GM12878 (cell line): ENCODE measurements at regions not wholly inside any gene's neighbourhood (a gene's known extent, or its start where the extent isn't known, plus 50 kb on each side); places are given as distances from the start of the nearest gene placed in this dataset.

Source experiments
- ATAC-seq: fragments of 200-7000 bp; cut with Tn5 transposase; 3 replicates; pipeline ENCODE4 v1.9.1; 2020; ENCODE audit warnings: mild to moderate bottlenecking, moderate library complexity
- BruUV-seq: library from RNA; stranded (reverse); fragments of 400-500 nt; replicated peaks from 2 replicates; lab custom pipeline; 2021; lab: Mats Ljungman, UMichigan
- CTCF ChIA-PET: fragments of 300-600 bp; sonication (Branson Sonifier 250); formaldehyde crosslinking; extraction: SDS; loops from one replicate; lab custom pipeline; 2021; ENCODE audit warnings: inconsistent platforms; lab: Yijun Ruan, JAX
- POLR2A ChIA-PET: fragments of 350-600 bp; formaldehyde crosslinking; extraction: SDS; loops from one replicate; lab custom pipeline; 2021; ENCODE audit warnings: inconsistent platforms; lab: Charles Lee
- RAD21 ChIA-PET: fragments of 300-600 bp; sonication (Branson Sonifier 250); formaldehyde crosslinking; loops from one replicate; lab custom pipeline; 2023; ENCODE audit warnings: antibody characterized with exemption; ENCODE audit not compliant: unreplicated experiment; lab: Charles Lee
- SMC1A ChIA-PET: fragments of 300-600 bp; sonication (Branson Sonifier 250); formaldehyde crosslinking; loops from one replicate; lab custom pipeline; 2023; ENCODE audit not compliant: unreplicated experiment, uncharacterized antibody; lab: Charles Lee
- DNase-seq: peaks from one replicate; pipeline ENCODE4 v3.0.0-alpha.2; 2011; ENCODE audit warnings: low read depth, low spot score
- FAIRE-seq: peaks from 3 replicates; lab custom pipeline; 2011; peaks lifted over from hg19 to GRCh38; lab: Jason Lieb, UNC
- H2AFZ ChIP-seq: 2 replicates; pipeline ENCODE4 v1.6.0; 2011; ENCODE audit warnings: low read depth, low read length, control low read depth; ENCODE audit not compliant: control insufficient read depth
- H3K27ac ChIP-seq: 2 replicates; pipeline ENCODE4 v1.5.1; 2011; ENCODE audit warnings: control low read depth; ENCODE audit not compliant: control insufficient read depth, insufficient read depth
- H3K27me3 ChIP-seq, 2 experiments: replicated peaks in 1 of 2; 2 replicates each; pipeline versions ENCODE4 v1.6.0 to v1.6.1; 2011; ENCODE audit warnings: low read length in 1 of 2; ENCODE audit not compliant: control insufficient read depth in 2 of 2, insufficient read depth in 2 of 2
- H3K36me3 ChIP-seq, 2 experiments: 2 replicates each; pipeline ENCODE4 v1.5.1; 2011; ENCODE audit warnings: low read length in 1 of 2; ENCODE audit not compliant: control insufficient read depth in 2 of 2, insufficient read depth in 2 of 2
- H3K4me1 ChIP-seq: 2 replicates; pipeline ENCODE4 v1.6.1; 2011; ENCODE audit warnings: mild to moderate bottlenecking, low read length, moderate library complexity, mixed read lengths; ENCODE audit not compliant: control insufficient read depth, insufficient read depth
- H3K4me2 ChIP-seq: 2 replicates; pipeline ENCODE4 v1.6.0; 2011; ENCODE audit warnings: control low read depth; ENCODE audit not compliant: control insufficient read depth, insufficient read depth
- H3K4me3 ChIP-seq: fragments of 200-600 bp; sonication (generic); 2 replicates; pipeline ENCODE4 v1.5.1; 2016
- H3K79me2 ChIP-seq: 2 replicates; pipeline ENCODE4 v1.6.0; 2011; ENCODE audit warnings: low read length; ENCODE audit not compliant: control insufficient read depth, insufficient read depth
- H3K9ac ChIP-seq: 2 replicates; pipeline ENCODE4 v1.8.0; 2011; ENCODE audit warnings: low read length, control low read depth, mixed read lengths; ENCODE audit not compliant: control insufficient read depth, insufficient read depth
- H3K9me3 ChIP-seq: replicated peaks from 3 replicates; pipeline ENCODE4 v1.5.1; 2011; ENCODE audit warnings: mild to moderate bottlenecking, low read length; ENCODE audit not compliant: control insufficient read depth, insufficient read depth
- H4K20me1 ChIP-seq: 2 replicates; pipeline ENCODE4 v1.6.0; 2011; ENCODE audit not compliant: control insufficient read depth, insufficient read depth
- CBX3 ChIP-seq: fragments of 200-600 bp; sonication (generic); IDR thresholded peaks from 2 replicates; pipeline ENCODE4 v1.6.1; 2016; ENCODE audit warnings: low read depth, borderline replicate concordance
- IKZF1 ChIP-seq: fragments of 450-650 bp; conservative IDR thresholded peaks from 2 replicates; pipeline ENCODE4 v1.6.1; 2017; ENCODE audit warnings: antibody characterized with exemption, mild to moderate bottlenecking
- NFYB ChIP-seq: IDR thresholded peaks from 2 replicates; pipeline ENCODE4 v1.6.1; 2011; ENCODE audit warnings: low read depth, mild to moderate bottlenecking, low read length, improper control_type of control experiment, moderate library complexity; ENCODE audit not compliant: insufficient read depth
- PAX5 ChIP-seq: IDR thresholded peaks from 2 replicates; pipeline ENCODE4 v1.6.1; 2011; ENCODE audit warnings: low read depth, low read length, borderline replicate concordance
- PAX8 ChIP-seq: fragments of 450-650 bp; IDR thresholded peaks from 2 replicates; pipeline ENCODE4 v1.6.1; 2017; ENCODE audit warnings: mild to moderate bottlenecking, moderate library complexity
- SRF ChIP-seq, 2 experiments: IDR thresholded peaks; 2 replicates each; pipeline ENCODE4 v1.6.1; 2011; ENCODE audit warnings: low read depth in 2 of 2, low read length in 2 of 2, mild to moderate bottlenecking in 1 of 2, moderate library complexity in 1 of 2
- TBL1XR1 ChIP-seq: IDR thresholded peaks from 2 replicates; pipeline ENCODE4 v1.6.1; 2012; ENCODE audit warnings: low read depth, low read length, improper control_type of control experiment
- WGBS: methylation state at CpG from one replicate; pipeline ENCODE4 v1.1.6; 2016; ENCODE audit warnings: low lambda C conversion rate; ENCODE audit not compliant: insufficient replicate concordance, insufficient coverage; ENCODE audit errors: missing lambda C conversion rate; 5-methylcytosine and 5-hydroxymethylcytosine counted together
- in situ Hi-C: fragments of 300-500 bp; cut with MboI; formaldehyde crosslinking; loops from 9 replicates; pipeline ENCODE4 v1.14.3; 2018; ENCODE audit warnings: mixed read lengths
- intact Hi-C: fragments of 100-400 bp; cut with micrococcal nuclease; formaldehyde crosslinking; loops from one replicate; pipeline ENCODE4 v1.14.2; 2022; ENCODE audit not compliant: unreplicated experiment

DNA sequence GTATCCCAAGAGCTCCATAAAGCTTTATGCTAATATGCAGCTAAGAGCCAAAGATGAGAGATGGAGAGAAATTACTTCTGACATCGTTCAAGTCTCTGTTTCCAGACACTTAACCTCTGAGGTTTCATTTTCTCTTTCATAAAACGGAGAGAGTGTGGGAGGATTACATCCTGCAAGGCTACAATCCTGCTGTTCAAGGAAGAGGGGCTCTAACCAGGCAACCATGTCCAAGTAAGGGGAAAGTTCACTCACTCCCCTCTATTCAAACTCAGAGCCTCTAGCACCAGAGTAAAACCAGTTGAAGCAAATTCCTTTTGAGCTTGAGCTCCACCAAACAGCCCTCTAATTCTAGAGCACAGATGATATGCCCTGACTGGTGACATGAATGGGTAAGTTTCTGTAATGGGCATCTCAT is 397.4 kb downstream of the NPIPA8 start:
- Histone ChIP-seq H3K9me3 (no peaks in the 10 kb centered on the region), H4K20me1 (no peaks in the 10 kb centered on the region), H3K36me3 (no peaks in the 10 kb centered on the region), H3K9ac (no peak overlapping the region), H3K27me3 (no peaks in the 10 kb centered on the region), H3K79me2 (no peaks in the 10 kb centered on the region), H3K27ac (peak overlapping the region; percentile 71), H3K4me2 (peak overlapping the region; percentile 85), H3K4me1 (peaks cover 18% of the 10 kb centered on the region), H3K4me3 (peak overlapping the region; percentile 48), H2AFZ (peak overlapping the region; percentile 71)
- DNase-seq (no peak), FAIRE-seq (peak; percentile 71), ATAC-seq (peak; percentile 81)
- intact Hi-C loops (no loop called here), in situ Hi-C loops (loop anchor here (25.0 kb wide), 1 partner anchor 823 kb away; no protein-coding TSS in a partner anchor)
- POLR2A ChIA-PET, result interaction anchor here (1.1 kb wide), 1 partner anchor 22 kb away, joined by 3 read pairs; no protein-coding TSS in a partner anchor
- CTCF ChIA-PET, result interaction anchor here (1.2 to 4.3 kb wide), 2 partner anchors 17 to 22 kb away, joined by 3 to 20 read pairs; no protein-coding TSS in a partner anchor
- SMC1A ChIA-PET, result interaction anchor here (0.7 to 2.0 kb wide), 6 partner anchors 11 to 1272 kb away, joined by 3 to 8 read pairs (median 4); no protein-coding TSS in a partner anchor
- TF ChIP-seq PAX5 (peak; percentile 44; the same call in 1 of the 2 replicates), TBL1XR1 (no peak), SRF (IDR thresholded peaks at IDR 0.05; ENCODE audit: low read depth in 2 of 2, low read length in 2 of 2) (no peak), IKZF1 (0 out of 2 replicates have a peak, but pooled peaks have one; percentile 39), CBX3 (no peak), NFYB (no peak), PAX8 (no peak)
- WGBS, result 0% methylated on average over 2 of the region's 2 CpGs
- RAD21 ChIA-PET, result interaction anchor here (1.1 kb wide), 1 partner anchor 17 kb away, joined by 4 read pairs; no protein-coding TSS in a partner anchor
- BruUV-seq, result no TSS peak
